ENCODE measurements at regions not wholly inside any gene's neighbourhood (a gene's known extent, or its start where the extent isn't known, plus 50 kb on each side); places are given as distances from the start of the nearest gene placed in this dataset.

GRCh38 chr10:42972946-42973345 lies 103.9 kb upstream of the RET start:
- no peak for TF ChIP-seq CTCF (IDR thresholded peaks at IDR 0.05)
- TF ChIP-seq EZH2 (IDR thresholded peaks at IDR 0.05; ENCODE audit: borderline replicate concordance, insufficient read depth, low read depth, low read length, poor library complexity, severe bottlenecking): no peak
